WTC11 (cell line): ENCODE measurements at regions not wholly inside any gene's neighbourhood (a gene's known extent, or its start where the extent isn't known, plus 50 kb on each side); places are given as distances from the start of the nearest gene placed in this dataset.

Experiments used
- ATAC-seq: fragments of 200-7000 bp; cut with Tn5 transposase; 2 replicates; pipeline ENCODE4 v1.10.0; 2021; ENCODE audit warnings: mild to moderate bottlenecking, moderate library complexity
- CTCF ChIA-PET: fragments of 300-600 bp; sonication (Branson Sonifier 250); formaldehyde crosslinking; loops from one replicate; lab custom pipeline; 2021; ENCODE audit warnings: antibody characterized with exemption; lab: Charles Lee
- POLR2A ChIA-PET: fragments of 350-600 bp; sonication (Branson Sonifier 250); formaldehyde crosslinking; loops from one replicate; lab custom pipeline; 2021; ENCODE audit warnings: antibody characterized with exemption; lab: Charles Lee
- DNase-seq: peaks from one replicate; pipeline ENCODE4 v3.0.0; 2021; ENCODE audit warnings: low spot score
- H3K27ac Mint-ChIP-seq: 2 replicates; pipeline ENCODE4 v1.8.0; 2021; ENCODE audit warnings: mixed read lengths
- H3K27me3 Mint-ChIP-seq: 2 replicates; pipeline ENCODE4 v1.8.0; 2021; ENCODE audit warnings: low read depth, mild to moderate bottlenecking, moderate library complexity, mixed read lengths
- H3K36me3 Mint-ChIP-seq: 2 replicates; pipeline ENCODE4 v1.8.0; 2021; ENCODE audit warnings: mixed read lengths
- H3K4me1 Mint-ChIP-seq: 2 replicates; pipeline ENCODE4 v1.8.0; 2022; ENCODE audit warnings: mixed read lengths
- H3K4me3 Mint-ChIP-seq: 2 replicates; pipeline ENCODE4 v1.8.0; 2021; ENCODE audit warnings: mild to moderate bottlenecking, moderate library complexity, mixed read lengths
- H3K9me3 Mint-ChIP-seq: 2 replicates; pipeline ENCODE4 v1.8.0; 2021; ENCODE audit warnings: mixed read lengths
- CBFB ChIP-seq: sonication (generic); formaldehyde crosslinking; IDR thresholded peaks from 2 replicates; pipeline ENCODE4 v1.8.1; 2022; ENCODE audit warnings: mild to moderate bottlenecking, low read depth, missing genetic modification reagents
- ELF4 ChIP-seq: sonication (generic); formaldehyde crosslinking; IDR thresholded peaks from 2 replicates; pipeline ENCODE4 v1.8.1; 2022; ENCODE audit warnings: low read depth, mild to moderate bottlenecking, moderate library complexity, missing genetic modification reagents
- FOXP1 ChIP-seq: sonication (generic); formaldehyde crosslinking; IDR thresholded peaks from 2 replicates; pipeline ENCODE4 v1.8.0; 2022; ENCODE audit warnings: missing genetic modification reagents, mild to moderate bottlenecking, moderate library complexity, borderline replicate concordance
- GRHL2 ChIP-seq: fragments of 250-450 bp; sonication (Bioruptor Pico); IDR thresholded peaks from 2 replicates; pipeline ENCODE4 v1.8.0; 2022; ENCODE audit warnings: mild to moderate bottlenecking, moderate library complexity; ENCODE audit not compliant: insufficient replicate concordance, severe bottlenecking
- MYBL2 ChIP-seq: sonication (generic); formaldehyde crosslinking; IDR thresholded peaks from 2 replicates; pipeline ENCODE4 v1.8.1; 2023; ENCODE audit warnings: mild to moderate bottlenecking, moderate library complexity, missing genetic modification reagents
- NR3C1 ChIP-seq: sonication (generic); formaldehyde crosslinking; conservative IDR thresholded peaks from 2 replicates; pipeline ENCODE4 v1.8.1; 2023; ENCODE audit warnings: low read depth, mild to moderate bottlenecking, missing genetic modification reagents
- PREB ChIP-seq: sonication (generic); formaldehyde crosslinking; IDR thresholded peaks from 2 replicates; pipeline ENCODE4 v1.8.1; 2022; ENCODE audit warnings: mild to moderate bottlenecking, missing genetic modification reagents, moderate library complexity, borderline replicate concordance
- ZBTB43 ChIP-seq: sonication (generic); formaldehyde crosslinking; IDR thresholded peaks from 2 replicates; pipeline ENCODE4 v1.8.1; 2023; ENCODE audit warnings: mild to moderate bottlenecking, missing genetic modification reagents
- ZNF219 ChIP-seq: sonication (generic); formaldehyde crosslinking; IDR thresholded peaks from 2 replicates; pipeline ENCODE4 v1.8.0; 2023; ENCODE audit warnings: missing genetic modification reagents, mild to moderate bottlenecking, borderline replicate concordance
- TF ChIP-seq, protein P1 (sequence below): fragments of 250-450 bp; sonication (Bioruptor Pico); IDR thresholded peaks from 2 replicates; pipeline ENCODE4 v2.1.2; 2022; ENCODE audit warnings: mild to moderate bottlenecking, moderate library complexity
- TF ChIP-seq, protein P2 (sequence below): fragments of 250-450 bp; sonication (Bioruptor Pico); conservative IDR thresholded peaks from 2 replicates; pipeline ENCODE4 v1.9.0; 2021; ENCODE audit warnings: mild to moderate bottlenecking
- TF ChIP-seq, protein P3 (sequence below): sonication (generic); formaldehyde crosslinking; IDR thresholded peaks from 2 replicates; pipeline ENCODE4 v1.8.1; 2022; ENCODE audit warnings: missing genetic modification reagents, borderline replicate concordance

- ATAC-seq (no peak), DNase-seq (no peak)
- H3K36me3 Mint-ChIP-seq = no peaks in the 10 kb centered on the region
- H3K27ac Mint-ChIP-seq = no peak overlapping the region
- no peaks in the 10 kb centered on the region for H3K27me3 Mint-ChIP-seq
- TF ChIP-seq ZBTB43 (CRISPR knock-in tag) (no peak), ELF4 (no peak), FOXP1 (CRISPR knock-in tag) (no peak), CBFB (CRISPR knock-in tag) (no peak), GRHL2 (CRISPR knock-in tag) (no peak)
- TF ChIP-seq, protein P1, sequence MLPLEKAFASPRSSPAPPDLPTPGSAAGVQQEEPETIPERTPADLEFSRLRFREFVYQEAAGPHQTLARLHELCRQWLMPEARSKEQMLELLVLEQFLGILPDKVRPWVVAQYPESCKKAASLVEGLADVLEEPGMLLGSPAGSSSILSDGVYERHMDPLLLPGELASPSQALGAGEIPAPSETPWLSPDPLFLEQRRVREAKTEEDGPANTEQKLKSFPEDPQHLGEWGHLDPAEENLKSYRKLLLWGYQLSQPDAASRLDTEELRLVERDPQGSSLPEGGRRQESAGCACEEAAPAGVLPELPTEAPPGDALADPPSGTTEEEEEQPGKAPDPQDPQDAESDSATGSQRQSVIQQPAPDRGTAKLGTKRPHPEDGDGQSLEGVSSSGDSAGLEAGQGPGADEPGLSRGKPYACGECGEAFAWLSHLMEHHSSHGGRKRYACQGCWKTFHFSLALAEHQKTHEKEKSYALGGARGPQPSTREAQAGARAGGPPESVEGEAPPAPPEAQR (CRISPR knock-in tag) = no peak
- TF ChIP-seq, protein P2, sequence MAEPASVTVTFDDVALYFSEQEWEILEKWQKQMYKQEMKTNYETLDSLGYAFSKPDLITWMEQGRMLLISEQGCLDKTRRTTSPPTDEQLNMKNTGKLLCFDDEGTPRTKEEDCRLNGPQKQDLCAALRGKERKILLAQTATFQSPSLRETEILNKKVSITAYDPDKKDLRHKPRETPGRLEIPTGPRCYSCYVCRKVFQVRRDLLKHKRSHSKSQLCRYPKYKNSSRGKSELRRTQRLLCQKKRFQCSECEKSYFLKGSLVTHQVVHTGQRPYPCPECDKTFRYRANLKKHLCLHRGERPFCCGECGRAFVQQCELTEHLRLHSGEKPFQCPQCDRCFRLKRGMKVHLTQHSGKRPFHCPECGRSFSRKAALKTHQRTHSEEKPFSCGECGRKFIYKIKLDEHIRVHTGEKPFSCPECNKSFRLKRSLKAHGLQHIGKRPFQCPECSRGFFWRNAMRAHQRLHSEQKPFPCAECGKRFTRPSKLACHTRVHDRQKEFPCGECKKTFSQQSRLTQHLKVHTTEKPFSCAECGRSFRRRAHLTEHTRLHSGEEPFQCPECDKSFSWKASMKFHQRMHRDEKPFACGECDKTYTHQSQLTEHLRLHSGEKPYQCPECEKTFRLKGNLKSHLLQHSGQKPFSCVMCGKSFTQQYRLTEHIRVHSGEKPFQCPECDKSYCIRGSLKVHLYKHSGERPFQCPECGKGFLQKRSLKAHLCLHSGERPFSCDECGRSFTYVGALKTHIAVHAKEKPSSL (CRISPR knock-in tag) = no peak
- TF ChIP-seq, protein P3, sequence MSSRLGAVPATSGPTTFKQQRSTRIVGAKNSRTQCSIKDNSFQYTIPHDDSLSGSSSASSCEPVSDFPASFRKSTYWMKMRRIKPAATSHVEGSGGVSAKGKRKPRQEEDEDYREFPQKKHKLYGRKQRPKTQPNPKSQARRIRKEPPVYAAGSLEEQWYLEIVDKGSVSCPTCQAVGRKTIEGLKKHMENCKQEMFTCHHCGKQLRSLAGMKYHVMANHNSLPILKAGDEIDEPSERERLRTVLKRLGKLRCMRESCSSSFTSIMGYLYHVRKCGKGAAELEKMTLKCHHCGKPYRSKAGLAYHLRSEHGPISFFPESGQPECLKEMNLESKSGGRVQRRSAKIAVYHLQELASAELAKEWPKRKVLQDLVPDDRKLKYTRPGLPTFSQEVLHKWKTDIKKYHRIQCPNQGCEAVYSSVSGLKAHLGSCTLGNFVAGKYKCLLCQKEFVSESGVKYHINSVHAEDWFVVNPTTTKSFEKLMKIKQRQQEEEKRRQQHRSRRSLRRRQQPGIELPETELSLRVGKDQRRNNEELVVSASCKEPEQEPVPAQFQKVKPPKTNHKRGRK (CRISPR knock-in tag) = no peak
- POLR2A ChIA-PET = no interaction called here
- peaks cover 7% of the 10 kb centered on the region for H3K9me3 Mint-ChIP-seq
- CTCF ChIA-PET = no interaction called here
- H3K4me3 Mint-ChIP-seq = no peak overlapping the region
- H3K4me1 Mint-ChIP-seq = no peaks in the 10 kb centered on the region
These were observed 285.4 kb downstream of the SNX13 start for GRCh38 chr7:17654940-17655339.

DNA sequence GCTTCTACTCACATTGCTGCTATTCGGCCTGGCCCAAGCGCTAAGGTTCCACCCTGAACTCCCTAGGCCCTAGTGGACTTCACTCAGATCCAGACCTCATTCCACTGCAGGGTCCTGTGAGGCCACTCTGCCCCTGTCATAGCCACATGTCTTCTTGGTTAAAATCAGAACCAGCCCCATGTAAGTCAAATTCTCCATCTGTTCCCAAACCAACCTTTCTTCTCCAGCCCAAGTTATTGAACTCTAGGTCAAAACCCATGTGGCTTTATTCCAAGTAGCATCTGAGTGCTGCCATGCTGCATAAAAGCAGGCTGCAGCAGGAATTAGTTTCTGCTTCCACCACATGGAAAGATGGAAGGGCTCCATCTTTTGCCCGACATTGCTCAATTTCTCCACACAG, 281.2 kb downstream of the SNX13 start:
- POLR2A ChIA-PET = no interaction called here

More for the DNA sequence above, 281.2 kb downstream of the SNX13 start:
- Mint-ChIP-seq H3K36me3 (no peaks in the 10 kb centered on the region), H3K9me3 (peaks cover 15% of the 10 kb centered on the region), H3K27ac (no peak overlapping the region), H3K27me3 (no peaks in the 10 kb centered on the region)
- TF ChIP-seq NR3C1 (CRISPR knock-in tag) (no peak), MYBL2 (no peak), ZNF219 (CRISPR knock-in tag) (no peak), PREB (CRISPR knock-in tag) (no peak), ZBTB43 (CRISPR knock-in tag) (no peak), GRHL2 (CRISPR knock-in tag) (no peak)
- TF ChIP-seq, all 79 proteins: peak for 0
- ATAC-seq (no peak), DNase-seq (no peak)
- CTCF ChIA-PET = interaction anchor here (1.3 kb wide), 1 partner anchor 13 kb away, joined by 3 read pairs; no protein-coding TSS in a partner anchor
- Mint-ChIP-seq H3K4me1 (peaks cover 13% of the 10 kb centered on the region), H3K4me3 (no peak overlapping the region)
